ENCODE measurements at regions not wholly inside any gene's neighbourhood (a gene's known extent, or its start where the extent isn't known, plus 50 kb on each side); places are given as distances from the start of the nearest gene placed in this dataset.

DNA sequence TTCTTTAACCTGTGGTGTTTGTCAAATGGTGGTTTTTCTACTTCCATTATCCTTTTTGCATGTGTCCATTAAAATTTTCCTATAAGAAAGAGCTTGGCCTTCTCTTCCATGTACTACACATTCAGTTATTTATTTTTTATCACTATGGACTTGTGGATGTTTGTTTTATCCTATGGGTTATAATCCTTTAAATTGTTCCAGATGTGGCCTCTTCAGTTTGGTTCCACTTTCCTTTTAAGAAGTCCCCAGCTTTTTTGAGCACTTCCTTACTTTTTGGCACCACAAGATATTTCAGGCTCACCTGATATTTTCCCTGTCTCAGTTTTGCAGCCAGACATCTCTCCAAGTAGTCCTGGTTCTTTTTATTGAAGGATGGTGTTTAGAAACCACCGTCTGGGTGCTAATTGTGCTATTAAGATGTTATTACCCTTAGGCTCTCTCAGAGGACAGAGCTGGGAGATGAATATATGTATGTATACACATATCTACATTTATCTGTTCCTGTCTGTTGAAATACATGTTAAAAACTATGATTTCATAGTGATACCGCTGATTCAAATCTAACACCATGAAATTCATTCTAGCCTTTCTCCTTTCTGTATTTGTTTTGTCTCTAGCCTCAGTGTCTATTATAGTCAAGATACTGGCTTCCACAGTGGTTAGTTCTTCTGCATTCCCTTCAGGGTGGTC, 408.5 kb upstream of the RGS6 start:
- Mint-ChIP-seq H3K9me3 (no peaks in the 10 kb centered on the region), H3K4me3 (peak overlapping the region; percentile 35), H3K27ac (peak overlapping the region; percentile 76), H3K36me3 (ENCODE audit: low read depth) (peaks cover 30% of the 10 kb centered on the region), H3K4me1 (ENCODE audit: low read depth) (peaks cover 50% of the 10 kb centered on the region), H3K27me3 (ENCODE audit: insufficient read depth) (peaks cover 3% of the 10 kb centered on the region; the same call in 1 of the 2 replicates)
- TF ChIP-seq, protein P1, sequence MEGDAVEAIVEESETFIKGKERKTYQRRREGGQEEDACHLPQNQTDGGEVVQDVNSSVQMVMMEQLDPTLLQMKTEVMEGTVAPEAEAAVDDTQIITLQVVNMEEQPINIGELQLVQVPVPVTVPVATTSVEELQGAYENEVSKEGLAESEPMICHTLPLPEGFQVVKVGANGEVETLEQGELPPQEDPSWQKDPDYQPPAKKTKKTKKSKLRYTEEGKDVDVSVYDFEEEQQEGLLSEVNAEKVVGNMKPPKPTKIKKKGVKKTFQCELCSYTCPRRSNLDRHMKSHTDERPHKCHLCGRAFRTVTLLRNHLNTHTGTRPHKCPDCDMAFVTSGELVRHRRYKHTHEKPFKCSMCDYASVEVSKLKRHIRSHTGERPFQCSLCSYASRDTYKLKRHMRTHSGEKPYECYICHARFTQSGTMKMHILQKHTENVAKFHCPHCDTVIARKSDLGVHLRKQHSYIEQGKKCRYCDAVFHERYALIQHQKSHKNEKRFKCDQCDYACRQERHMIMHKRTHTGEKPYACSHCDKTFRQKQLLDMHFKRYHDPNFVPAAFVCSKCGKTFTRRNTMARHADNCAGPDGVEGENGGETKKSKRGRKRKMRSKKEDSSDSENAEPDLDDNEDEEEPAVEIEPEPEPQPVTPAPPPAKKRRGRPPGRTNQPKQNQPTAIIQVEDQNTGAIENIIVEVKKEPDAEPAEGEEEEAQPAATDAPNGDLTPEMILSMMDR (IDR thresholded peaks at IDR 0.05): no peak
- no peak for DNase-seq

DNA sequence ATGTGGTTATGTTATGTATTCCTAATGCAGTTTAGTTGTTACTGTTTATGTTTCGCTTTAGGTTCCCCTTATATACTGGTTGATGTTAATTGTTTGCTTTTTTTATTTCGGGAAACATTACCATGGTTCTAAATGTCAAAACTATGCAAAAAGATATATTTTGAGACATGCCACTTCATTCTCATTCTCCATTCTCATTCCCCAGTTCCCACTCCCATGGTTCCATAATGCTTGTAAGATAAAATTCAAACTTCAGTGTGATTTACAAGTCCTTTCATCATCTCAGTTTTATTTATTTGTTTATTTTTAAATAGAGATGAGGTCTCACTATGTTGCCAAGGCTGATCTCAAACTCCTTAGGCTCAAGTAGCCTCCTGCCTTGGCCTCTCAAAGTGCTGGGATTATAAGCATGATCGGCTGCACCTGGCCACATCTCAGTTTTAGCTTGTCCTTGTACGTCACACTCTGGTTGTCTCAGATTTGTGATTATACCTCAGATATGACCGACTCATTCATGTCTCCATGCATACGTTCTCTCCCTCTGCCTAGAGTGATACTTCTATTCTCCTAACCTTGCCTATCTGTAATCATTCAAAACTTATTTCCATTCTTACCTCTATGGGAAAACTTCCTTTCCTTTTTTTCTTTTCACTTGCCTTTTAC, 407.8 kb upstream of the RGS6 start:
- H3K9me3 Mint-ChIP-seq: no peaks in the 10 kb centered on the region
- H3K4me3 Mint-ChIP-seq: no peak overlapping the region
- H3K27ac Mint-ChIP-seq: peak overlapping the region; percentile 76; the same call in 1 of the 2 replicates
- peaks cover 3% of the 10 kb centered on the region; the same call in 1 of the 2 replicates for H3K27me3 Mint-ChIP-seq (ENCODE audit: insufficient read depth)
- H3K36me3 Mint-ChIP-seq (ENCODE audit: low read depth): peaks cover 27% of the 10 kb centered on the region; the same call in 1 of the 2 replicates
- H3K4me1 Mint-ChIP-seq (ENCODE audit: low read depth): peaks cover 52% of the 10 kb centered on the region
- TF ChIP-seq, protein P1 (IDR thresholded peaks at IDR 0.05): no peak
- DNase-seq: no peak

DNA sequence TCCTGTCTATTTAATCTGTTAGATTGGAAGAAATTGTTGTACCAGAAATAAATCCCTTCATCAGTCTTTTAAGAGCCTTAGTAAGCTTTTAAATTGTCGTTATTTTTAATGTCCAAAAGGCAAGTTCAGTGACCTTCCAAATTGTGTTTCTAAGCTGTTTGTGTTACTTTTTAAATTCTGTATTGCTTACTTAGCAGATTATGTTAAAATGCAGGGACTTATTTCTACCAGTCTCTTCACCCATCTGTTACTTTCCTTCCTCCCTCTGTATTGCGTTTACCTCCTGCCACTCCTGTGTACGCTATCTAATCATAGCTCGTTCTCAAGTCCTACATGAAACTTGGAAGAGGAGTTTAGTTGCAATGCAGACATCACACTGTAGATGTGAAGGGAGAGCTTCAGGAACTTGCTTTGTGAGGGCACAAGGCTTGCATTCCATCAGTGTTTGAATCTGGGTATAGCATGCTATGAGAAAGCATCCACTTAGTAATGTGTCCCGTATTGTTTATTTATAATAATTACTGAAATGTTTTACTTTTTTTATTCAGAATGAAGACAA, 406.5 kb upstream of the RGS6 start:
- Mint-ChIP-seq H3K27me3 (ENCODE audit: insufficient read depth) (peaks cover 3% of the 10 kb centered on the region; the same call in 1 of the 2 replicates), H3K36me3 (ENCODE audit: low read depth) (peaks cover 40% of the 10 kb centered on the region), H3K27ac (no peak overlapping the region), H3K4me3 (no peak overlapping the region), H3K4me1 (ENCODE audit: low read depth) (peaks cover 60% of the 10 kb centered on the region), H3K9me3 (no peaks in the 10 kb centered on the region)
- no peak for DNase-seq
- TF ChIP-seq, protein P1 (IDR thresholded peaks at IDR 0.05): no peak

DNA sequence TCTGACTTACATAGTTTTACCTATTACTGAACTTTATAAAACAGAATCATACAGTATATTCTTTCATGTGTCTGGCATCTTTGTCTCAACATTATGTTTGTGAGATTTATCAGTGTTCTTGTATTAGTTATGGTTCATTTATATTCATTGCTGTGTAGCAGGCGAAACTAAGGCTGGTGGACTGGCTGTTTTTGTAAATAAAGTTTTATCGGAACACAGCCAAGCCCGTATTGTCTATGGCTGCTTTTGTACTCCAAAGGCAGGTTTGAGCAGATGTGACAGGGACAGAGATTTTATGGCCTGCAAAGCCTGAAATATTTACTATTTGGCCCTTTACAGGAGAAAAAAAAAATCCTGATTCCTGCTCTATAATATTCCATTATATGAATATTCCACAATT, 405.8 kb upstream of the RGS6 start:
- H3K36me3 Mint-ChIP-seq (ENCODE audit: low read depth): peaks cover 46% of the 10 kb centered on the region
- DNase-seq: no peak
- H3K27me3 Mint-ChIP-seq (ENCODE audit: insufficient read depth): peaks cover 3% of the 10 kb centered on the region; the same call in 1 of the 2 replicates
- no peak overlapping the region for H3K27ac Mint-ChIP-seq
- TF ChIP-seq, protein P1 (IDR thresholded peaks at IDR 0.05): no peak
- H3K9me3 Mint-ChIP-seq: no peaks in the 10 kb centered on the region
- no peak overlapping the region for H3K4me3 Mint-ChIP-seq
- peaks cover 53% of the 10 kb centered on the region for H3K4me1 Mint-ChIP-seq (ENCODE audit: low read depth)

DNA sequence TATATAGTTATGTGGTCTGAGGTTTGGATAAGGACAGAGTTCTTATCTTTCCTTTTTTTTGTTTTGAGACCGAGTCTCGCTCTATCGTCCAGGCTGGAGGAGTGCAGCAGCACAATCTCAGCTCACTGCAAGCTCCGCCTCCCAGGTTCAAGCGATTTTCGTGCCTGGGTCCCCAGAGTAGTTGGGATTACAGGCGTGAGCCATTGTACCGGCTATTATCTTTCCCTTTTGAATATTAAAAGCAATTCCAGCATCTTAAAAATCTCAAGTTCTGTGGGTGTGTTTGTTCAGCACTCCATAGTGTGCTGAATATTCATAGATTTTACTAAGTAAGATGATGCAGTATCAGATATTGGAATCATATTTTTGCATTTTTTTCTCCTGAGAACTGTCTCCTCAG, 404.4 kb upstream of the RGS6 start:
- no peak for DNase-seq
- Mint-ChIP-seq H3K4me3 (no peak overlapping the region), H3K9me3 (no peaks in the 10 kb centered on the region), H3K27me3 (ENCODE audit: insufficient read depth) (peaks cover 3% of the 10 kb centered on the region; the same call in 1 of the 2 replicates), H3K27ac (no peak overlapping the region), H3K4me1 (ENCODE audit: low read depth) (peaks cover 53% of the 10 kb centered on the region), H3K36me3 (ENCODE audit: low read depth) (peaks cover 50% of the 10 kb centered on the region)
- TF ChIP-seq, protein P1 (IDR thresholded peaks at IDR 0.05): no peak
